SU-DHL-6 (cell line): ENCODE measurements at regions not wholly inside any gene's neighbourhood (a gene's known extent, or its start where the extent isn't known, plus 50 kb on each side); places are given as distances from the start of the nearest gene placed in this dataset.

Experiments used
- H2AFZ ChIP-seq: fragments of 200-600 bp; sonication (generic); 2 replicates; pipeline ENCODE4 v1.6.1; 2014; ENCODE audit warnings: low read depth, mild to moderate bottlenecking, moderate library complexity, mixed read lengths, antibody characterized with exemption, low read length; ENCODE audit not compliant: severe bottlenecking
- H3F3A ChIP-seq: fragments of 200-600 bp; shearing (Covaris generic); 2 replicates; pipeline ENCODE4 v1.6.0; 2016; ENCODE audit warnings: antibody characterized with exemption, mild to moderate bottlenecking; ENCODE audit not compliant: insufficient read depth
- H3K27ac ChIP-seq: fragments of 200-600 bp; sonication (generic); 2 replicates; pipeline ENCODE4 v1.5.1; 2016; ENCODE audit warnings: low read depth, mild to moderate bottlenecking, low read length, moderate library complexity, mixed read lengths
- H3K27me3 ChIP-seq: fragments of 200-600 bp; sonication (generic), shearing (Covaris generic); 2 replicates; pipeline ENCODE4 v1.6.0; 2014; ENCODE audit warnings: mild to moderate bottlenecking, low read length
- H3K36me3 ChIP-seq: fragments of 200-600 bp; sonication (generic); 2 replicates; pipeline ENCODE4 v1.6.1; 2014; ENCODE audit warnings: mild to moderate bottlenecking, low read length, mixed read lengths
- H3K4me2 ChIP-seq: fragments of 300-600, 200-600 bp; shearing (Covaris generic), sonication (generic); 2 replicates; pipeline ENCODE4 v1.6.0; 2014; ENCODE audit warnings: low read length, low read depth, mild to moderate bottlenecking; ENCODE audit not compliant: poor library complexity, severe bottlenecking
- H3K4me3 ChIP-seq: fragments of 200-600 bp; sonication (generic); 2 replicates; pipeline ENCODE4 v1.5.1; 2014; ENCODE audit warnings: antibody characterized with exemption, low read length, mild to moderate bottlenecking, mixed read lengths; ENCODE audit not compliant: insufficient read depth, poor library complexity, severe bottlenecking
- H3K79me2 ChIP-seq: fragments of 200-600 bp; sonication (generic); 2 replicates; pipeline ENCODE4 v1.6.1; 2014; ENCODE audit warnings: mild to moderate bottlenecking, low read length, moderate library complexity; ENCODE audit not compliant: insufficient read depth
- H3K9ac ChIP-seq: fragments of 200-600 bp; sonication (generic); 2 replicates; pipeline ENCODE4 v1.7.0; 2014; ENCODE audit warnings: mild to moderate bottlenecking, low read length
- H3K9me2 ChIP-seq: fragments of 200-600 bp; sonication (generic); replicated peaks from 2 replicates; pipeline ENCODE4 v1.6.1; 2014; ENCODE audit warnings: low read length; ENCODE audit not compliant: insufficient read depth
- H3K9me3 ChIP-seq: fragments of 200-600 bp; sonication (generic); 2 replicates; pipeline ENCODE4 v1.6.1; 2014; ENCODE audit warnings: low read length, mixed read lengths; ENCODE audit not compliant: insufficient read depth
- H4K20me1 ChIP-seq: fragments of 200-600 bp; sonication (generic); 2 replicates; pipeline ENCODE4 v1.6.1; 2014; ENCODE audit warnings: low read depth, mild to moderate bottlenecking, antibody characterized with exemption, low read length, moderate library complexity, mixed read lengths
- CTCF ChIP-seq: fragments of 200-600 bp; sonication (generic); IDR thresholded peaks from one replicate; pipeline ENCODE4 v1.5.1; 2017; ENCODE audit warnings: antibody characterized with exemption, mild to moderate bottlenecking, low read length, moderate library complexity; ENCODE audit not compliant: insufficient read depth, poor library complexity, severe bottlenecking
- EZH2phosphoT487 ChIP-seq: fragments of 200-600 bp; sonication (generic), shearing (Covaris generic); conservative IDR thresholded peaks from 2 replicates; pipeline ENCODE4 v1.6.1; 2018; ENCODE audit warnings: mild to moderate bottlenecking, antibody characterized with exemption, low read length, moderate library complexity, mixed read lengths

DNA sequence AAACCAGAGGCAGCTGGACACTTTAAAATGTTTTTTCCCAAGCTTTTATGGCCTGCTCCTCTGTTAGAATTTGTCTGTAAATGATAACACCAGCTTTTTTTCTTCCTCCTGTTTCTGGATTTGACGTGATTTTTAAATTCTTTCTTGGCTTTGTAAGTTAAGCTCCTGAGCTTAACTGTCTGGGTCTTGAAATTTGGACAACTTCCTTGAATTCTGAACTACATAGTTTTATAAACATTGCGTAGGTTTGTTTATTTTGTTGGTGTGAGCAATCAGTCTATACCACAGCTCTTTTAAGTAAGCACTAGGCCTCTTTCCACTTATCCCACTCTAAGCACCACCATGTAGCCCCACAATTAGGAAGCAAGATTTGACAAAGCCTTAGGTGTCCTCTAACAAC, 144.4 kb upstream of the GUCY1A1 start:
- Histone ChIP-seq H3K4me2 (no peak overlapping the region), H4K20me1 (no peaks in the 10 kb centered on the region), H3K79me2 (no peaks in the 10 kb centered on the region), H3K4me3 (no peak overlapping the region), H3K9me3 (no peaks in the 10 kb centered on the region), H3K9ac (no peak overlapping the region), H3K27me3 (no peaks in the 10 kb centered on the region), H3K9me2 (no peaks in the 10 kb centered on the region), H3K27ac (no peak overlapping the region), H3F3A (no peaks in the 10 kb centered on the region), H3K36me3 (no peaks in the 10 kb centered on the region), H2AFZ (no peak overlapping the region)
- no peak for TF ChIP-seq CTCF
- TF ChIP-seq EZH2phosphoT487: no peak

DNA sequence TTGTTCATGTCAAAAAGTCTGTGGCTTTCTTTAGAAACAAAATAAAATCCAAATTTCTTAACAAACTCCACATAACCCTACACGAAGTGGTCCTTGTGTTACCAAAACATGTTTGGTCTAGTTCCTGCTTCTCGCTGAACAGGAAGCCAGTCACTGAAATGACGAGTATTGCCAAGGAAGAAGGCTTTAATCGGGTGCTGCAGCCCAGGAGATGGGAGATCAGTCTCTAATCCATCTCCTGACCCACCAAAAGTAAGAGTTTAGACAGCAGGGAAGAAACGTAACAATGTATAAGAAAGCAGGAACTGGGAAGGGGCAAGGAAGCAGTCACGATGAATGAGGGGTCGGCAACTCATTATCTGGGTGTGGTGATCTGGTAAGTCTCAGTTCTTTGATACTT, 144.6 kb upstream of the MAP9 start:
- Histone ChIP-seq H2AFZ (no peak overlapping the region), H3K4me3 (no peak overlapping the region), H3K9me2 (no peaks in the 10 kb centered on the region), H3K9me3 (no peaks in the 10 kb centered on the region), H3K9ac (no peak overlapping the region), H3K27ac (no peak overlapping the region), H3K79me2 (no peaks in the 10 kb centered on the region), H3K27me3 (no peaks in the 10 kb centered on the region), H3K4me2 (no peak overlapping the region), H3F3A (no peaks in the 10 kb centered on the region), H3K36me3 (no peaks in the 10 kb centered on the region), H4K20me1 (no peaks in the 10 kb centered on the region)
- no peak for TF ChIP-seq EZH2phosphoT487
- no peak for TF ChIP-seq CTCF

- H3K27ac ChIP-seq: no peak overlapping the region
- H3K36me3 ChIP-seq: no peaks in the 10 kb centered on the region
- no peak overlapping the region for H3K9ac ChIP-seq
- H3K9me2 ChIP-seq: no peaks in the 10 kb centered on the region
- no peaks in the 10 kb centered on the region for H4K20me1 ChIP-seq
- H2AFZ ChIP-seq: no peak overlapping the region
- TF ChIP-seq EZH2phosphoT487 (no peak), CTCF (no peak)
- H3K27me3 ChIP-seq: no peaks in the 10 kb centered on the region
- no peaks in the 10 kb centered on the region for H3F3A ChIP-seq
- no peak overlapping the region for H3K4me3 ChIP-seq
- no peaks in the 10 kb centered on the region for H3K9me3 ChIP-seq
- H3K79me2 ChIP-seq: no peaks in the 10 kb centered on the region
- H3K4me2 ChIP-seq: no peak overlapping the region
Observed at GRCh38 chr4:155515444-155516075, 138.8 kb upstream of the MAP9 start.
